GM18519 (cell line): ENCODE measurements at regions not wholly inside any gene's neighbourhood (a gene's known extent, or its start where the extent isn't known, plus 50 kb on each side); places are given as distances from the start of the nearest gene placed in this dataset.
"Not testable (repeated sequence)": the region's sequence is repeated elsewhere in the genome, so short reads cannot be mapped to it uniquely, and the experiment has no call there.

Experiments
- ATAC-seq: cut with Tn5 transposase; IDR thresholded peaks from one replicate; pipeline ENCODE4 v1.9.1; 2021; ENCODE audit warnings: mild to moderate bottlenecking, moderate library complexity; ENCODE audit not compliant: unreplicated experiment, low FRiP score

GRCh38 chr17:20933040-20933439 lies 109.8 kb downstream of the USP22 start:
- not testable (repeated sequence) for ATAC-seq

GRCh38 chr17:20934288-20934687 lies 108.5 kb downstream of the USP22 start:
- no peak for ATAC-seq

DNA sequence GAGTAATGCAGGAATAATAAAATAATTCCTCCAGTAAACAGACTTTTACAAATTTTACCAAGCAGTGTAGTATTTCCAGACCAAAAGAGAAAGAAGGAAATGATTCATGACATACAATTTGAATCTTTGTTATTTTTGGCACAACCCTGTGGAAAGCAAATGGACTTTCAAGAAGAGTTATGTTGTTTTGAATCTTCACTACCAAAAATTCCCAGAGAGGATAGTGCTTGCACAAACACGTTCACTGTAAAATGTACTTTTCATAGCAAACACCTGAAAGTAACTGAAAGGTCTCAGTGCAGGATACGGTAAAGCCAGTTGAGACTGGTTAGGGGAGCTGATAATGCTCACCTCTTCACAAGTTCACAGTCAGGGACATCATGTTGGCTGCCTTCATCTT lies 107.1 kb downstream of the USP22 start:
- no peak for ATAC-seq

- ATAC-seq = no peak
Observed at GRCh38 chr17:20938244-20938643, 104.6 kb downstream of the USP22 start.

DNA sequence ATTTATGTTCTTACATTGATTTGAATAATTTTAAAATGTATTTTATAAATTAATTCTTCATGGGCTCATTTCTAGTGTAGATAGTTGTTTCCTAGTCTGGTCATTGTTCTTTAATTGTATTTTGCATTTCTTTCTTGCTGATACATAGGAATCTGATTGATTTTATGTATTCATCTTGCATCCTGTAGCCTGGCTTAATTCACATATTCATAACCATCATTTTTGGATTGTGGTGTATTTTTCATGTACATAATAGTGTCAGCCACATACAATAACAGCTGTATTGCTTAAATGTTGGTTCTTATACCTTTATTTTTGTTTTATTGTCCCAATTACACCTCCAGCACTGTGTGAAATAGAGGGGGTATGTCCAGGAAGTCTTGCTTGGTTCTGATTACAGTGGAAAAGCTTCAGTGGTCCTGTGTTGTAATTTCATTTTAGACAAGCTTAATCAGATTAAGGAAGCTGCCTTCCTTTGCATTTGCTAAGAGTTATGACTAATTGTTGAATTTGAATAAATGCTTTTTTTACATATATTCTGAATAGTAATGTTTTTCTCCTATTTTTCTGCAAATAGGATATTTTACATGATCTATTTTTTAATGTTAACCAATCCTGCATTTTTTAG lies 103.7 kb downstream of the USP22 start:
- no peak for ATAC-seq

DNA sequence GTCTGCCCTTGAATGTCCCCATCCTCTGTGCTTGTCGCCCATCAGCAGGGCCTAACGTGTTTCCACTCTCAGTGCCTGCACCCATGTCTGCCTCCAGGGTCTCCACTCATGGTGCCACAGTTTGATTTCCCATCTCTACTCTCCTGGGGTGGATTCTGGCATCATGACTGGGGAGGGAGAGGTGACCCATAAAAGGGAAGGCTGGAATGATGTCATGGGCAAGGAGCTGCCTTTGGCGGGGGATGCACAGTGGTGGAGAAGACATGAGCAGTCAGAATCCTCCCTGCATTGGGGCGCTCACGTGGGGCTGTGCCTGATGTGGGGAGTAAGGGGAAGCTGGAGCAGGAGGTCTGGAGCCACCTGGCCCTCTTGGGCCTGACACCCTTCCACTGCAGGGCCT lies 100.9 kb downstream of the USP22 start:
- ATAC-seq = no peak

DNA sequence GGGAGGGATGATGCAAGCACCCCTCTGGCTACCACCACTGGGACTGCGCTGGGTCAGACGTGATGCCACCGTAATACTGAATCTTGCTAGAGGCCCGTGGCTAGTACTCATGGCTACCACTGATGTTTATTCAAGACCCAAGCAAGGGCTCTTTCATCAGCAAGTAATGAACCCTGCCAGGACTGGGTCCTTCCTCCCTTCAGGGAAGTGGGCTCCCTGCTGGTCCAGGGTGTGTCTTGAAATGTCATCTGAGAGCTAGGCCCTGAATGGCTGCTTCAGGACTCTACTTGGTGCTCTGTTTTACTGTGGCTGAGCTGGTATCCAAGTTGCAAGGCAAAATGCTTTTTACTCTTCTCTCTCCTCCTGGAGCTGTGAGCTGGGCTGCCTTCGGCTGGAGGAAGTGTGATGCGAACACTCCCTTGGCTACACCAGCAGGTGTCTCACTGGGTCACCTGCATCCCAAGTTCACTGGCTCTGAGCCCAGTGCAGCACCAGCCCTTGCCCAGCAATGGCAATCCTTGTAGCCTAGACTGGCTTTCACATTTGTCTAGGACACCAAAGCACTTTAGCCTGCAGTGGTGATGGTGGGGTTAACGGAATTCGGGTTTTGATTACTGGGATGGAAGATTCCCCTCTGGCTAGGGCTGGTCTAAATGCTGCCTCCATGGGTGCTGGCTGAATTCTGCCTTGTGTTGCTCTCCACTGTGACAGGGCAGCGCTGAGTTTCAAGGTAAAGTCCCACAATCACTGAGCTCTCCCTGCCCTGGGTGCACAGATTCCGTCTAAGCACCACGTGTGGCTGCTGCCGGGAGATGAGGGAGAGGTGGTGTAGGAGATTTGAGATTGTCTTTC lies 98.6 kb downstream of the USP22 start:
- ATAC-seq = no peak

- ATAC-seq = not testable (repeated sequence)
Observed at GRCh38 chr17:20947708-20948107, 95.1 kb downstream of the USP22 start.

GRCh38 chr17:20948984-20949777 lies 93.6 kb downstream of the USP22 start:
- ATAC-seq = no peak
